ENCODE measurements at regions not wholly inside any gene's neighbourhood (a gene's known extent, or its start where the extent isn't known, plus 50 kb on each side); places are given as distances from the start of the nearest gene placed in this dataset.
"Not testable (repeated sequence)": the region's sequence is repeated elsewhere in the genome, so short reads cannot be mapped to it uniquely, and the experiment has no call there.

DNA sequence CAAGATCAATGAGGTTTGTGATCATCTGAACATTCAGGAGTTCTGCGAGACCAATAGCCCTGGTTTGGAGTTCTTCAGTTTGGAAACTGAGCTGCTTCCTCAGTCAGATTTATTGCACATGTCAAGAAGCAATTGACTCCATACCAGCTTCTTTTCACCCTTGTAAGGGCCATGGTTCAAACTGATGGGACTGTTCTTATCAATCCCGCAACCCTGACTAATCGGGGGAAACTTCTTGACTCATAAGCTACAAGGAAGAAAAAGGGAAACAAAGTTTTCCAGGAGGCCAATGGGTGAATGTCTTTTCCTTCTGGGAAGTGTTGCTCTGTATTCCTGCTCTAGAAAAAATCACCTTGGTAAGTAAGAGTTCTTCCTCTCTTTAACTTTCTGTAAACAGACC is 187.9 kb downstream of the MIS18A start:
- no peak overlapping the region for H3K27ac ChIP-seq (ENCODE audit: low read length)
- intact Hi-C loops (cut with DNase I) = no loop called here
- no peak overlapping the region for H3K4me3 ChIP-seq (ENCODE audit: low read length)
- peaks cover 2% of the 10 kb centered on the region for H3K4me1 ChIP-seq (ENCODE audit: control insufficient read depth, insufficient read depth, low read length)
- no peak for ATAC-seq
- no peak for DNase-seq
- H3K27me3 ChIP-seq (ENCODE audit: control insufficient read depth, insufficient read depth) = no peaks in the 10 kb centered on the region
- H3K9me3 ChIP-seq (ENCODE audit: control insufficient read depth, low read length) = no peaks in the 10 kb centered on the region
- 91% methylated on average over 3 of the region's 3 CpGs for WGBS

DNA sequence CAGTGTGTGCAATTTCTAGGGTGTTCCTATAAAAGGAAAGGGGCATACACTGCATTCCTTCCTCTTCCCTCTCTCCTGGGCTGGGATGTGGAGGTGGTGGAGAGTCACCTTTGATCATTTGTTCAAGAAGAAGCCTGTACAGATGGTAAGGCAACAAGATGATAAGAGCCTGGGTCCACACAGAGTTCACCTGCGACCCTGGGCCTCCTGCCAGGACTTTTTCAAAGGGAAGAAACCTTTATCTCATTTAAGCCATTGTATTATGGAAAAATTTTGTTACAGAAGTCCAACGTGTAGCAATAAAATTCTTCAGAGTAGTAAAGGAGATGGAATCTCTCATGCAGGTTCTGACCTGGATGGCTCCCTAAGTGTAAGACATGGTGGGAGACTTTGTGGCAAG is 189.1 kb downstream of the MIS18A start:
- ATAC-seq (no peak), DNase-seq (no peak)
- Histone ChIP-seq H3K27me3 (ENCODE audit: control insufficient read depth, insufficient read depth) (no peaks in the 10 kb centered on the region), H3K4me3 (ENCODE audit: low read length) (no peak overlapping the region), H3K9me3 (ENCODE audit: control insufficient read depth, low read length) (no peaks in the 10 kb centered on the region), H3K4me1 (ENCODE audit: control insufficient read depth, insufficient read depth, low read length) (peaks cover 2% of the 10 kb centered on the region), H3K27ac (ENCODE audit: low read length) (no peak overlapping the region)
- intact Hi-C loops (cut with DNase I) = no loop called here
- 46% methylated on average over 2 of the region's 2 CpGs for WGBS

DNA sequence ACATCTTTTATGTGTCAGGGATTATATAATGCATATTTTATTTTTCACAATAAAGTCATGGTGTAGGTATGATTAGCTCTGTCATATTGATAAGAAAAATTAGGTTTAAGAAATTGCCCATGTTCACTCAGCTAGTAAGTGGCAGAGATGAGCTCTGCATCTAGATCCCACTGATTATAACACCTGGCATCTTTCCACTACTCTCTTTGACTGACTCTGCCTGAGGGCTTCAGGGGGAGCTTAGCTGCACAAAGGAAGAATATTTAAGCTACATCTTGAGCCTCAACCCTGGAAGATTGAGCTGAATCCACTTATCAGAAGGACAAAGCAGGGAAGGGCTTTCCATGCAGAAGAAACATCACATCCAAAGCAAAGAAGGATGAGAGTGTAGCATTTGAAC is 190.4 kb downstream of the MIS18A start:
- H3K27ac ChIP-seq (ENCODE audit: low read length) = no peak overlapping the region
- DNase-seq (no peak), ATAC-seq (no peak)
- H3K27me3 ChIP-seq (ENCODE audit: control insufficient read depth, insufficient read depth) = no peaks in the 10 kb centered on the region
- no peaks in the 10 kb centered on the region for H3K4me1 ChIP-seq (ENCODE audit: control insufficient read depth, insufficient read depth, low read length)
- no peaks in the 10 kb centered on the region for H3K9me3 ChIP-seq (ENCODE audit: control insufficient read depth, low read length)
- H3K4me3 ChIP-seq (ENCODE audit: low read length) = no peak overlapping the region
- intact Hi-C loops (cut with DNase I) = no loop called here

DNA sequence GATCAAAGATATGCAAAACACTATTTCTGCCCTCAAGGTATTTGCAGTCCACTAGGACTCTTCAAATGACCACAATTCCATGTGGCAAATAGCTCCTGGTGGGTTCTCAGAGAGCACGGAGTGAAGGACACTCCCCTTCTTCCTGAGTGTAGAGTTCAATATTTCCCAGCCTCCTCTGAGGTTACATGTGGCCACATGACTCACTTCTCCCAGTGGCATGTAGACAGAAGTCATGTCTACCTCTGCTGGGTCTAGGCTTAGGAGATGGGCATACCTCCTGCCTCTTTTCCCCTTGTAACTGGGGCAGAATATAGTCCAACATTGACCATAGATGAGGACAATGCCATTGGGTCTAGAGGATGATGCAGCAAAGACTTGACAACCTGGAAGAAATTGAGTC is 191.4 kb downstream of the MIS18A start:
- WGBS = 62% methylated on average over 1 of the region's 1 CpG

DNA sequence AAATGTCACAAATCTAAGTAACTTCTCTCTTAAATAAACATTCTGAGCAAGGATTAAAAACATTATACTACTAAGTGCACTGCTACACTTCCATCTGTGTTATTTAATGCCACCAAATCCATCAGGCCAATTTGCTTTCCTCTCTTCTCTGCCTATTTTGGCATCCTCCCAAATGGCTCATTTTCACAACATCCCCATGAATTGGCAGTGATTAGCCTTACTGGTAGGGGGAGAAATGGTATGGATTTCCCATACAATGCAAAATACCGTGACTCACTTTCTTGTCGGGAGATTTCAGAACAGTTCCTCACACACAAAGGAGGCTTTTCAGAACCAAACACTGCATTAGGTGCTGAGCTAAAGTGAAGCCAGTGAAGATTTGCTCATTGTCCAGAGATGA is 195.7 kb downstream of the MIS18A start:
- Histone ChIP-seq H3K27me3 (ENCODE audit: control insufficient read depth, insufficient read depth) (no peaks in the 10 kb centered on the region), H3K9me3 (ENCODE audit: control insufficient read depth, low read length) (no peaks in the 10 kb centered on the region), H3K27ac (ENCODE audit: low read length) (no peak overlapping the region), H3K4me1 (ENCODE audit: control insufficient read depth, insufficient read depth, low read length) (no peaks in the 10 kb centered on the region), H3K4me3 (ENCODE audit: low read length) (no peak overlapping the region)
- WGBS = 52% methylated on average over 2 of the region's 2 CpGs
- ATAC-seq (no peak), DNase-seq (no peak)
- intact Hi-C loops (cut with DNase I) = no loop called here

More for the DNA sequence above, 191.4 kb downstream of the MIS18A start:
- no peaks in the 10 kb centered on the region for H3K27me3 ChIP-seq (ENCODE audit: control insufficient read depth, insufficient read depth)
- no peak overlapping the region for H3K27ac ChIP-seq (ENCODE audit: low read length)
- H3K4me3 ChIP-seq (ENCODE audit: low read length) = no peak overlapping the region
- intact Hi-C loops (cut with DNase I) = no loop called here
- DNase-seq (no peak), ATAC-seq (no peak)
- no peaks in the 10 kb centered on the region for H3K4me1 ChIP-seq (ENCODE audit: control insufficient read depth, insufficient read depth, low read length)
- no peaks in the 10 kb centered on the region for H3K9me3 ChIP-seq (ENCODE audit: control insufficient read depth, low read length)

DNA sequence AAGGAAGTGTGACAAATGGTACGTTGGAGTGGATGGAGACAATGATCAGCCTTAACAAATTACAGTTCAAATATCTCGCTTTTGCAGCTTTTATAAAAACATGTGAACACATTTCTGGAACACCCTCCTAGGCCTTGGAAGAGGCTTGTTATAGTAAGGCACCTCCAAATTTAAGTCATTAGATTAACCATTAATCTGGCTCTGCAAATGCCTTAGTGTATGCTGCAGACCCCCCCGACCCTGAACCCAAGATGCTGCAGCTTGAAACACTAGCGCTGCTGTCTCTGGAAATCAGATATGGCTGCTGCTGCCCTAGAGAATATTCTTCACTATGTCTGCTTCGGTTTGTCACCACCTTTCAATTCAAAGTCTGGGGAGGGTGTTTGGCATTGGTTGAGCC is 196.4 kb downstream of the MIS18A start:
- Histone ChIP-seq H3K27ac (ENCODE audit: low read length) (no peak overlapping the region), H3K27me3 (ENCODE audit: control insufficient read depth, insufficient read depth) (no peaks in the 10 kb centered on the region), H3K9me3 (ENCODE audit: control insufficient read depth, low read length) (no peaks in the 10 kb centered on the region), H3K4me1 (ENCODE audit: control insufficient read depth, insufficient read depth, low read length) (no peaks in the 10 kb centered on the region), H3K4me3 (ENCODE audit: low read length) (no peak overlapping the region)
- 56% methylated on average over 5 of the region's 5 CpGs for WGBS
- no peak for DNase-seq
- no peak for ATAC-seq
- intact Hi-C loops (cut with DNase I) = no loop called here

DNA sequence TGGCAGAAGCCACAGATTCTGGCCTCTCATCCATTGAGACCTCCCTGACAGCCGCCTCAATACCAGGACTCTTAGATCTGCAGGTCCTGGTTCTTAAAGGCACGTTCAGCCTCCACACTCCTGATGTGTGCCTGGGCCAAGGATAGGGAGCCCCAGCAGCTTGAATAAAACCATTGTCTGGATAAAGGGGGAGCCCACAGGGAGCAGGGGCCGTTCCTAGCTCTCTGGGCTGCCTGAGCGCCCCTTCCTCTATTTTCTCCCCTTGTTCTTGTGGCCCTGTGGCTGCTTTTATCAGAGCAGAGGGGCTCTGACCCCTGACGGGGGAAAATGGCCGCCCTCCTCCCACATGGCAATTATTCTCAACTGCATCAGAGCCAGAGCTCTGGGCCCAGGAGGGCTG is 200.8 kb downstream of the HUNK start:
- Histone ChIP-seq H3K9me3 (ENCODE audit: control insufficient read depth, low read length) (no peaks in the 10 kb centered on the region), H3K27me3 (ENCODE audit: control insufficient read depth, insufficient read depth) (no peaks in the 10 kb centered on the region), H3K27ac (ENCODE audit: low read length) (no peak overlapping the region), H3K4me3 (ENCODE audit: low read length) (no peak overlapping the region), H3K4me1 (ENCODE audit: control insufficient read depth, insufficient read depth, low read length) (no peaks in the 10 kb centered on the region)
- ATAC-seq (no peak), DNase-seq (no peak)
- WGBS = 72% methylated on average over 6 of the region's 6 CpGs
- intact Hi-C loops (cut with DNase I) = no loop called here

DNA sequence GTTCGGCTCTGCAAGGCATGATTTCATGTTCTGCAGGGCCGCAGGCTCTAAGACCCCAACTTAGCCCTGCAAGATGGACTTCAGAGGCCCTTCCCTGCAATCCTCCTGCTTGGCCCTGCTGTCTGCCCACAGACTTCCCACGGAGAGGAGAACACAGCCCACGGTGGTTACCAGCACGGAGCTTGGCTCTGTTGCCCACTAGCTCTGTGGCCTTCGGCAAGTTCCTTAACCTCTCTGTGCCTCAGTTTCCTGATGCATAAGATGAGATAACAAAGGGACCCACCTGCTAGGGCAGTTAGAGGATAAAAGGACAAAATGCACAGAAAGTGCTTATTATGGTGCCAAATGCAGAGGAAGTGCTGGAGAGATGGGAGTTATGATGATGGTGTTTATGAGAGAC is 200.4 kb downstream of the HUNK start:
- DNase-seq = no peak
- Histone ChIP-seq H3K9me3 (ENCODE audit: control insufficient read depth, low read length) (no peaks in the 10 kb centered on the region), H3K27me3 (ENCODE audit: control insufficient read depth, insufficient read depth) (no peaks in the 10 kb centered on the region), H3K4me1 (ENCODE audit: control insufficient read depth, insufficient read depth, low read length) (no peaks in the 10 kb centered on the region), H3K4me3 (ENCODE audit: low read length) (no peak overlapping the region), H3K27ac (ENCODE audit: low read length) (no peak overlapping the region)
- WGBS = 95% methylated on average over 6 of the region's 6 CpGs
- intact Hi-C loops (cut with DNase I) = no loop called here
- no peak for ATAC-seq

DNA sequence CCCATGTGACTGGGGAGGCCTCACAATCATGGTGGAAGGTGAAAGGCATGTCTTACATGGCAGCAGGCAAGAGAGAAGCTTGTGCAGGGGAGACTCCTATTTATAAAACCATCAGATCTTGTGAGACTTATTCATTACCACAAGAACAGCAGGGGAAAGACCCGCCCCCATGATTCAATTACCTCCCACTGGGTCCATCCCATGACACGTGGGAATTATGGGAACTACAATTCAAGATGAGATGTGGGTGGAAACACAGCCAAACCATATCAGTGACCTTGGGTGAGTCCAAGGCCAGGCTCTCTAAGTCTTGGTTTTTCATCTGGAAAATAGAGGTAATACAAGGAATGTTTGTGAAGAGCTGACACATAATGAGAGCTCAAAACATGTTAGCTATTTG is 198.8 kb downstream of the HUNK start:
- WGBS = 66% methylated on average over 2 of the region's 2 CpGs
- ATAC-seq; H3K4me1 ChIP-seq (ENCODE audit: control insufficient read depth, insufficient read depth, low read length); H3K27me3 ChIP-seq (ENCODE audit: control insufficient read depth, insufficient read depth); DNase-seq; H3K27ac ChIP-seq (ENCODE audit: low read length); H3K4me3 ChIP-seq (ENCODE audit: low read length); intact Hi-C loops (cut with DNase I); H3K9me3 ChIP-seq (ENCODE audit: control insufficient read depth, low read length): not testable (repeated sequence)

DNA sequence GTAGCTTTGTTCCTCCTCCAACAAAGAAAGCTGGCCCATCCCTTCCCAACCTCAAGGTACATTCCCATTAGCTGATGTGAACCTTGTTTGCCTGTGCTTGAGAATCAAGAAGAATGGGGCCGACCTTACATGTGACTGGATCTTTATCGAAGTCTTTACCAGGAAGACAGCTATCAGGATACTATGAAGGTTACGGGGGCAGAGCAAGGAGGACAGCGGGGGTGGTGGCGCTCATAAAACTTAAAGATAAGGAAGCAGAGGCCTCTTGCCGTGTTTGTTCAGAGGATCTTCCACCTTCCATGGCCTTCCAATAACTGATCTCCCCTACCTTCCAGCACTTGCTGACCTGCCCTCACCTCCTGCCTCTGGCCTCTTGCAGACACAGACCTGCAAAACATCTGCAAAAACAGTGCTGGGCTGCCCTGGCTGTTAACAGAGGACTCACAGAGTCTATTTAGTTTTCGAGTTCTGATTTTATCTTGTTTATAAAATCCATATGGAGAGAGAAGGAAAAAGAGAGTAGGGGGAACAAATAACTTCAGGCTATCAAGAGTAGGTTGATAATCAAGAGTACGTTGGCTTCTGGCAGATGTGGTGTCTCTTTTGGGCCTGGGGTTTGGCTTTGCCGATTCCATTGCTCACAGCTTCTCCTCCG is 198.0 kb downstream of the HUNK start:
- Histone ChIP-seq H3K4me3 (ENCODE audit: low read length) (no peak overlapping the region), H3K9me3 (ENCODE audit: control insufficient read depth, low read length) (no peaks in the 10 kb centered on the region), H3K27ac (ENCODE audit: low read length) (no peak overlapping the region), H3K27me3 (ENCODE audit: control insufficient read depth, insufficient read depth) (no peaks in the 10 kb centered on the region), H3K4me1 (ENCODE audit: control insufficient read depth, insufficient read depth, low read length) (no peaks in the 10 kb centered on the region)
- no peak for ATAC-seq
- intact Hi-C loops (cut with DNase I) = no loop called here
- DNase-seq = no peak
- WGBS = 70% methylated on average over 10 of the region's 10 CpGs

DNA sequence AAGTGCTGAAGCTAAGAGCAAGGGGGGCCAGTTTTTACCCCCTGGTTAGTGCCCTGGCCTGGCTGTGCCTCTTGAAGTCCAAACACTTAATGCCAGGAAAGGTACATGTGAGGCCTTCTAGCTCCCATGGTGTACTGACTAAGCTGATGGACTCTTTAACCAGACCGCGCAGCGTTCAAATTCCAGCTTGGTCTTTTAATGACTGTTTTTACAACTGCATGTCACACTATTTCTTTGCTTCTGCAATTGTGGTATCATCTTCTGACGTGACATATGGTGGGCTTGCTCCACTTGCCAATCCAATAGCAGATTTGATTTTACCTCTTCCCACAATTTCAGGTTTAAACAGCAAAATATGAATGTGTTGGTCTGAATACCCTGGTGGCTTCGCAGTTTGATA is 197.3 kb downstream of the HUNK start:
- Histone ChIP-seq H3K9me3 (ENCODE audit: control insufficient read depth, low read length) (no peaks in the 10 kb centered on the region), H3K4me1 (ENCODE audit: control insufficient read depth, insufficient read depth, low read length) (no peaks in the 10 kb centered on the region), H3K27me3 (ENCODE audit: control insufficient read depth, insufficient read depth) (no peaks in the 10 kb centered on the region), H3K4me3 (ENCODE audit: low read length) (no peak overlapping the region), H3K27ac (ENCODE audit: low read length) (no peak overlapping the region)
- DNase-seq (no peak), ATAC-seq (no peak)
- intact Hi-C loops (cut with DNase I) = no loop called here
- 95% methylated on average over 5 of the region's 5 CpGs for WGBS

DNA sequence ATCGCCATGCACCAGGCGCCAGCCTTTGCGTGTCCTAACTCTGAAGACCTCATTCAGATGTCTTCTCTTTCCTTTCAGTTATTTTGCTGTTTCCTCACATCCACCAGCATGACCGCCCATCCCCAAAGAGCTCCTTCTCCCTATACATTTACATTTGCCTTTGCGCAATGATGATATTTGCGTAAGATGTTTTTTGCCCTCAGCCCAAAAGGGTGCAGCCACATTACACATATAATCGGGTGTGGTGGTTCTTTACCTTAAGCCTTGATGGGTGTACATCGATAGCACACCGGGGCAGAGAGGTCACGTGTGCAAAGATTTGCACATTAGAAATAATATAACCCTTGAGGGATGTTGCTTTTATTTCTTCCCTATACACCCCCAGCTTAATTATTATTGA is 192.8 kb downstream of the HUNK start:
- Histone ChIP-seq H3K27me3 (ENCODE audit: control insufficient read depth, insufficient read depth) (no peaks in the 10 kb centered on the region), H3K4me3 (ENCODE audit: low read length) (no peak overlapping the region), H3K27ac (ENCODE audit: low read length) (no peak overlapping the region), H3K4me1 (ENCODE audit: control insufficient read depth, insufficient read depth, low read length) (no peaks in the 10 kb centered on the region), H3K9me3 (ENCODE audit: control insufficient read depth, low read length) (no peaks in the 10 kb centered on the region)
- 96% methylated on average over 10 of the region's 10 CpGs for WGBS
- intact Hi-C loops (cut with DNase I) = no loop called here
- no peak for ATAC-seq
- DNase-seq = no peak

Measured in right cardiac atrium (tissue), 5 donors.